ENCODE measurements at regions not wholly inside any gene's neighbourhood (a gene's known extent, or its start where the extent isn't known, plus 50 kb on each side); places are given as distances from the start of the nearest gene placed in this dataset.

- Mint-ChIP-seq H3K27me3 (no peaks in the 10 kb centered on the region), H3K27ac (no peak overlapping the region), H3K9me3 (no peaks in the 10 kb centered on the region), H3K36me3 (ENCODE audit: low read depth) (no peaks in the 10 kb centered on the region), H3K4me3 (no peak overlapping the region), H3K4me1 (no peaks in the 10 kb centered on the region)
- ChIA-PET CTCF (no interaction called here), POLR2A (no interaction called here)
- DNase-seq: no peak
These were observed 518.7 kb downstream of the TXNL1 start for GRCh38 chr18:56119681-56120080.

GRCh38 chr18:56118422-56118821, 520.0 kb downstream of the TXNL1 start:
- H3K36me3 Mint-ChIP-seq (ENCODE audit: low read depth): no peaks in the 10 kb centered on the region
- DNase-seq: no peak
- no peak overlapping the region for H3K27ac Mint-ChIP-seq
- CTCF ChIA-PET: no interaction called here
- no peak overlapping the region for H3K4me3 Mint-ChIP-seq
- POLR2A ChIA-PET: interaction anchor here (0.6 kb wide), 1 partner anchor 145 kb away, joined by 3 read pairs; no protein-coding TSS in a partner anchor
- H3K27me3 Mint-ChIP-seq: no peaks in the 10 kb centered on the region
- H3K9me3 Mint-ChIP-seq: peaks cover 4% of the 10 kb centered on the region
- H3K4me1 Mint-ChIP-seq: no peaks in the 10 kb centered on the region

- Mint-ChIP-seq H3K4me1 (peaks cover 5% of the 10 kb centered on the region), H3K27ac (no peak overlapping the region), H3K27me3 (no peaks in the 10 kb centered on the region), H3K9me3 (peaks cover 4% of the 10 kb centered on the region), H3K4me3 (no peak overlapping the region), H3K36me3 (ENCODE audit: low read depth) (no peaks in the 10 kb centered on the region)
- no peak for DNase-seq
- CTCF ChIA-PET: no interaction called here
- POLR2A ChIA-PET: no interaction called here
These were observed 523.0 kb downstream of the TXNL1 start for GRCh38 chr18:56115071-56116015.

- Mint-ChIP-seq H3K4me1 (peaks cover 5% of the 10 kb centered on the region), H3K27ac (no peak overlapping the region), H3K4me3 (no peak overlapping the region), H3K27me3 (no peaks in the 10 kb centered on the region), H3K9me3 (peaks cover 4% of the 10 kb centered on the region), H3K36me3 (ENCODE audit: low read depth) (no peaks in the 10 kb centered on the region)
- no peak for DNase-seq
- ChIA-PET POLR2A (no interaction called here), CTCF (no interaction called here)
These were observed 525.0 kb upstream of the TCF4 start for GRCh38 chr18:56112984-56113383.

GRCh38 chr18:56112013-56112749, 524.2 kb upstream of the TCF4 start:
- CTCF ChIA-PET: no interaction called here
- H3K27me3 Mint-ChIP-seq: no peaks in the 10 kb centered on the region
- H3K4me3 Mint-ChIP-seq: peak overlapping the region; percentile 15
- no peaks in the 10 kb centered on the region for H3K36me3 Mint-ChIP-seq (ENCODE audit: low read depth)
- peaks cover 5% of the 10 kb centered on the region for H3K4me1 Mint-ChIP-seq
- DNase-seq: no peak
- POLR2A ChIA-PET: no interaction called here
- peaks cover 4% of the 10 kb centered on the region for H3K9me3 Mint-ChIP-seq
- no peak overlapping the region for H3K27ac Mint-ChIP-seq

- H3K36me3 Mint-ChIP-seq (ENCODE audit: low read depth): no peaks in the 10 kb centered on the region
- H3K27ac Mint-ChIP-seq: no peak overlapping the region
- no peak overlapping the region for H3K4me3 Mint-ChIP-seq
- ChIA-PET CTCF (no interaction called here), POLR2A (no interaction called here)
- no peaks in the 10 kb centered on the region for H3K27me3 Mint-ChIP-seq
- DNase-seq: no peak
- peaks cover 5% of the 10 kb centered on the region for H3K4me1 Mint-ChIP-seq
- H3K9me3 Mint-ChIP-seq: peaks cover 4% of the 10 kb centered on the region
These were observed 521.8 kb upstream of the TCF4 start for GRCh38 chr18:56109757-56110156.

GRCh38 chr18:56108478-56109367, 520.7 kb upstream of the TCF4 start:
- ChIA-PET CTCF (no interaction called here), POLR2A (no interaction called here)
- Mint-ChIP-seq H3K4me3 (no peak overlapping the region), H3K27ac (no peak overlapping the region), H3K27me3 (no peaks in the 10 kb centered on the region), H3K9me3 (no peaks in the 10 kb centered on the region), H3K36me3 (ENCODE audit: low read depth) (no peaks in the 10 kb centered on the region), H3K4me1 (peaks cover 5% of the 10 kb centered on the region)
- no peak for DNase-seq

GRCh38 chr18:56107821-56108477, 520.0 kb upstream of the TCF4 start:
- H3K36me3 Mint-ChIP-seq (ENCODE audit: low read depth): no peaks in the 10 kb centered on the region
- CTCF ChIA-PET: no interaction called here

GRCh38 chr18:56100090-56100722, 512.2 kb upstream of the TCF4 start:
- Mint-ChIP-seq H3K4me1 (no peaks in the 10 kb centered on the region), H3K36me3 (ENCODE audit: low read depth) (no peaks in the 10 kb centered on the region), H3K9me3 (peaks cover 4% of the 10 kb centered on the region), H3K4me3 (no peak overlapping the region), H3K27ac (no peak overlapping the region), H3K27me3 (no peaks in the 10 kb centered on the region)
- ChIA-PET POLR2A (no interaction called here), CTCF (no interaction called here)
- no peak for DNase-seq

More at GRCh38 chr18:56107821-56108477, 520.0 kb upstream of the TCF4 start:
- H3K4me3 Mint-ChIP-seq: no peak overlapping the region
- H3K27ac Mint-ChIP-seq: no peak overlapping the region
- H3K9me3 Mint-ChIP-seq: peaks cover 4% of the 10 kb centered on the region
- no peak for DNase-seq
- POLR2A ChIA-PET: no interaction called here
- H3K27me3 Mint-ChIP-seq: no peaks in the 10 kb centered on the region
- peaks cover 3% of the 10 kb centered on the region for H3K4me1 Mint-ChIP-seq

GRCh38 chr18:56097621-56098020, 509.6 kb upstream of the TCF4 start:
- Mint-ChIP-seq H3K4me1 (no peaks in the 10 kb centered on the region), H3K36me3 (ENCODE audit: low read depth) (no peaks in the 10 kb centered on the region), H3K27me3 (no peaks in the 10 kb centered on the region), H3K27ac (no peak overlapping the region), H3K9me3 (no peaks in the 10 kb centered on the region), H3K4me3 (no peak overlapping the region)
- POLR2A ChIA-PET: no interaction called here
- CTCF ChIA-PET: no interaction called here
- no peak for DNase-seq

GRCh38 chr18:56096861-56097260, 508.9 kb upstream of the TCF4 start:
- Mint-ChIP-seq H3K4me1 (no peaks in the 10 kb centered on the region), H3K9me3 (no peaks in the 10 kb centered on the region), H3K27me3 (no peaks in the 10 kb centered on the region), H3K4me3 (no peak overlapping the region), H3K36me3 (ENCODE audit: low read depth) (no peaks in the 10 kb centered on the region), H3K27ac (no peak overlapping the region)
- no peak for DNase-seq
- POLR2A ChIA-PET: no interaction called here
- CTCF ChIA-PET: no interaction called here

GRCh38 chr18:56089612-56090258, 501.7 kb upstream of the TCF4 start:
- no peaks in the 10 kb centered on the region for H3K9me3 Mint-ChIP-seq
- DNase-seq: no peak
- H3K4me3 Mint-ChIP-seq: no peak overlapping the region
- no peaks in the 10 kb centered on the region for H3K27me3 Mint-ChIP-seq
- CTCF ChIA-PET: no interaction called here
- no peaks in the 10 kb centered on the region for H3K4me1 Mint-ChIP-seq
- H3K27ac Mint-ChIP-seq: no peak overlapping the region
- H3K36me3 Mint-ChIP-seq (ENCODE audit: low read depth): no peaks in the 10 kb centered on the region
- POLR2A ChIA-PET: no interaction called here
